RPMI7951 (cell line): ENCODE measurements at regions not wholly inside any gene's neighbourhood (a gene's known extent, or its start where the extent isn't known, plus 50 kb on each side); places are given as distances from the start of the nearest gene placed in this dataset.
"Not testable (repeated sequence)": the region's sequence is repeated elsewhere in the genome, so short reads cannot be mapped to it uniquely, and the experiment has no call there.

Experiments
- DNase-seq: peaks from one replicate; pipeline ENCODE4 v3.0.0-alpha.2; 2012; ENCODE audit warnings: low read depth

- no peak for DNase-seq
Measured at GRCh38 chr20:53818457-53819177, 225.0 kb upstream of the ZNF217 start.

GRCh38 chr20:53817513-53817912 lies 223.9 kb upstream of the ZNF217 start:
- DNase-seq, result not testable (repeated sequence)

GRCh38 chr20:53816872-53817398 lies 223.3 kb upstream of the ZNF217 start:
- DNase-seq, result no peak

GRCh38 chr20:53815509-53815908 lies 221.9 kb upstream of the ZNF217 start:
- DNase-seq, result no peak

GRCh38 chr20:53814060-53814459 lies 220.4 kb upstream of the ZNF217 start:
- no peak for DNase-seq

GRCh38 chr20:53813636-53814035 lies 220.0 kb upstream of the ZNF217 start:
- DNase-seq, result no peak

- DNase-seq, result no peak
Measured at GRCh38 chr20:53811577-53811976, 217.9 kb upstream of the ZNF217 start.

GRCh38 chr20:53810661-53811355 lies 217.2 kb upstream of the ZNF217 start:
- DNase-seq, result no peak

GRCh38 chr20:53809728-53810365 lies 216.2 kb upstream of the ZNF217 start:
- no peak for DNase-seq

GRCh38 chr20:53809217-53809616 lies 215.6 kb upstream of the ZNF217 start:
- no peak for DNase-seq

GRCh38 chr20:53808733-53809132 lies 215.1 kb upstream of the ZNF217 start:
- DNase-seq, result no peak

GRCh38 chr20:53808302-53808701 lies 214.7 kb upstream of the ZNF217 start:
- DNase-seq, result not testable (repeated sequence)

- no peak for DNase-seq
Measured at GRCh38 chr20:53806683-53807401, 213.2 kb upstream of the ZNF217 start.

- peak; percentile 91 for DNase-seq
Measured at GRCh38 chr20:53805895-53806384, 212.3 kb upstream of the ZNF217 start.

- no peak for DNase-seq
Measured at GRCh38 chr20:53804920-53805894, 211.6 kb upstream of the ZNF217 start.

GRCh38 chr20:53804308-53804707 lies 210.7 kb upstream of the ZNF217 start:
- DNase-seq, result not testable (repeated sequence)

GRCh38 chr20:53803492-53804155 lies 210.0 kb upstream of the ZNF217 start:
- DNase-seq, result no peak

- DNase-seq, result no peak
Measured at GRCh38 chr20:53801609-53802370, 208.2 kb upstream of the ZNF217 start.

GRCh38 chr20:53800883-53801604 lies 207.4 kb upstream of the ZNF217 start:
- DNase-seq, result no peak
